ENCODE measurements at regions not wholly inside any gene's neighbourhood (a gene's known extent, or its start where the extent isn't known, plus 50 kb on each side); places are given as distances from the start of the nearest gene placed in this dataset.
A peak's percentile ranks its signal among the peaks of the same experiment; 100 is the strongest.

- DNase-seq = peak; percentile 48
Observed at GRCh38 chr12:24600551-24600950, 348.4 kb downstream of the BCAT1 start.

- DNase-seq = peak; percentile 2
Observed at GRCh38 chr12:24599736-24600135, 349.2 kb downstream of the BCAT1 start.

GRCh38 chr12:24597580-24597979, 351.3 kb downstream of the BCAT1 start:
- no peak for DNase-seq

GRCh38 chr12:24596768-24597388, 352.0 kb downstream of the BCAT1 start:
- peak; percentile 31 for DNase-seq

GRCh38 chr12:24595652-24596235, 353.2 kb downstream of the BCAT1 start:
- peak; percentile 6 for DNase-seq

- no peak for DNase-seq
Observed at GRCh38 chr12:24591715-24592440, 357.0 kb downstream of the BCAT1 start.

GRCh38 chr12:24591079-24591626, 357.7 kb downstream of the BCAT1 start:
- DNase-seq = no peak

- DNase-seq = no peak
Observed at GRCh38 chr12:24586293-24586692, 362.6 kb downstream of the BCAT1 start.

- no peak for DNase-seq
Observed at GRCh38 chr12:24584032-24584675, 364.7 kb downstream of the BCAT1 start.

GRCh38 chr12:24582954-24583601, 365.8 kb downstream of the BCAT1 start:
- no peak for DNase-seq

- DNase-seq = no peak
Observed at GRCh38 chr12:24574538-24574937, 374.4 kb downstream of the BCAT1 start.

GRCh38 chr12:24573621-24574020, 375.3 kb downstream of the BCAT1 start:
- no peak for DNase-seq

GRCh38 chr12:24565300-24565699, 383.6 kb downstream of the BCAT1 start:
- no peak for DNase-seq

GRCh38 chr12:24562771-24563431, 386.0 kb downstream of the BCAT1 start:
- DNase-seq = no peak

- peak; percentile 30 for DNase-seq
Observed at GRCh38 chr12:24561882-24562770, 386.8 kb downstream of the BCAT1 start.

GRCh38 chr12:24561411-24561871, 387.5 kb downstream of the BCAT1 start:
- no peak for DNase-seq

- no peak for DNase-seq
Observed at GRCh38 chr12:24560831-24561271, 388.1 kb downstream of the BCAT1 start.

GRCh38 chr12:24560192-24560775, 388.6 kb downstream of the BCAT1 start:
- DNase-seq = no peak

- no peak for DNase-seq
Observed at GRCh38 chr12:24557738-24558137, 391.2 kb downstream of the BCAT1 start.

- no peak for DNase-seq
Observed at GRCh38 chr12:24555730-24556129, 393.2 kb downstream of the BCAT1 start.
